CD14-positive monocyte (primary cell): ENCODE measurements at regions not wholly inside any gene's neighbourhood (a gene's known extent, or its start where the extent isn't known, plus 50 kb on each side); places are given as distances from the start of the nearest gene placed in this dataset.

Experiments
- DNase-seq, 3 donors: peaks; one replicate each; pipeline ENCODE4 v3.0.0-alpha.2; 2011 to 2022
- H2AFZ ChIP-seq: 2 replicates; pipeline ENCODE4 v1.6.0; 2012; ENCODE audit warnings: mild to moderate bottlenecking, low read depth, low read length, inconsistent platforms; ENCODE audit not compliant: insufficient read depth, poor library complexity, severe bottlenecking
- H3K27ac ChIP-seq, 2 donors: 1 replicate in 1 of 2; 2 replicates in 1 of 2; pipeline ENCODE4 v1.5.1; 2012 to 2013; ENCODE audit warnings: low read length in 2 of 2, control low read depth in 1 of 2, inconsistent platforms in 1 of 2, low read depth in 1 of 2, mild to moderate bottlenecking in 1 of 2
- H3K27me3 ChIP-seq, 2 donors: one replicate each; pipeline versions ENCODE4 v1.6.0 to v1.6.1; 2011 to 2013; ENCODE audit warnings: low read length in 2 of 2; ENCODE audit not compliant: control insufficient read depth in 2 of 2, insufficient read depth in 2 of 2
- H3K36me3 ChIP-seq, 2 donors: replicated peaks in 1 of 2; 1 replicate in 1 of 2; 2 replicates in 1 of 2; pipeline versions ENCODE4 v1.5.1 to v1.6.1; 2012 to 2013; ENCODE audit warnings: low read length in 2 of 2, control low read depth in 1 of 2, inconsistent platforms in 1 of 2, mild to moderate bottlenecking in 1 of 2; ENCODE audit not compliant: insufficient read depth in 2 of 2, control insufficient read depth in 1 of 2
- H3K4me1 ChIP-seq, 2 donors: 1 replicate in 1 of 2; 2 replicates in 1 of 2; pipeline versions ENCODE4 v1.5.1 to v1.6.1; 2012 to 2013; ENCODE audit warnings: low read length in 2 of 2, control low read depth in 1 of 2, inconsistent platforms in 1 of 2, mild to moderate bottlenecking in 1 of 2, moderate library complexity in 1 of 2; ENCODE audit not compliant: insufficient read depth in 2 of 2, control insufficient read depth in 1 of 2
- H3K4me2 ChIP-seq: replicated peaks from 2 replicates; pipeline ENCODE3; 2012; ENCODE audit warnings: low read length, moderate library complexity, mild to moderate bottlenecking; ENCODE audit not compliant: poor library complexity, severe bottlenecking; ENCODE audit errors: extremely low read depth
- H3K4me3 ChIP-seq, 3 experiments: fragments of 200-600 bp in 1 of 3; sonication (generic) in 1 of 3; replicated peaks in 1 of 3; 1 replicate in 2 of 3; 2 replicates in 1 of 3; pipeline ENCODE4 v1.5.1; 2011 to 2013; ENCODE audit warnings: low read length in 3 of 3, mild to moderate bottlenecking in 3 of 3, control low read depth in 2 of 3, low read depth in 2 of 3, inconsistent platforms in 1 of 3, moderate library complexity in 1 of 3
- H3K79me2 ChIP-seq: 2 replicates; pipeline ENCODE4 v1.6.0; 2012; ENCODE audit warnings: mild to moderate bottlenecking, control low read depth, inconsistent platforms, low read length, moderate library complexity; ENCODE audit not compliant: insufficient read depth
- H3K9ac ChIP-seq: 2 replicates; pipeline ENCODE4 v1.6.0; 2017; ENCODE audit warnings: low read length, mild to moderate bottlenecking; ENCODE audit not compliant: insufficient read depth, poor library complexity, severe bottlenecking
- H3K9me3 ChIP-seq, 2 donors: replicated peaks in 1 of 2; 1 replicate in 1 of 2; 2 replicates in 1 of 2; pipeline versions ENCODE4 v1.5.1 to v1.6.1; 2012 to 2013; ENCODE audit warnings: low read length in 2 of 2, control low read depth in 1 of 2; ENCODE audit not compliant: control insufficient read depth in 1 of 2, insufficient read depth in 1 of 2
- H4K20me1 ChIP-seq: 2 replicates; pipeline ENCODE4 v1.6.0; 2012; ENCODE audit warnings: mild to moderate bottlenecking, low read length, control low read depth, moderate library complexity; ENCODE audit not compliant: insufficient read depth
- H3K27ac Mint-ChIP-seq, 7 donors: one replicate each; pipeline ENCODE4 v1.8.0; 2020; ENCODE audit warnings: mild to moderate bottlenecking in 7 of 7, mixed read lengths in 7 of 7, moderate library complexity in 6 of 7, inconsistent platforms in 2 of 7
- H3K27me3 Mint-ChIP-seq, 3 donors: one replicate each; pipeline ENCODE4 v1.8.0; 2021 to 2022; ENCODE audit warnings: low read depth in 3 of 3, mild to moderate bottlenecking in 3 of 3, mixed read lengths in 3 of 3, moderate library complexity in 3 of 3, inconsistent platforms in 1 of 3
- H3K36me3 Mint-ChIP-seq, 2 donors: one replicate each; pipeline ENCODE4 v1.8.0; 2020; ENCODE audit warnings: mixed read lengths in 2 of 2, inconsistent platforms in 1 of 2, mild to moderate bottlenecking in 1 of 2
- H3K4me1 Mint-ChIP-seq: one replicate; pipeline ENCODE4 v1.8.0; 2020; ENCODE audit warnings: mild to moderate bottlenecking, mixed read lengths
- H3K4me3 Mint-ChIP-seq, 2 donors: one replicate each; pipeline ENCODE4 v1.8.0; 2020; ENCODE audit warnings: mild to moderate bottlenecking in 2 of 2, mixed read lengths in 2 of 2, moderate library complexity in 1 of 2
- H3K9me3 Mint-ChIP-seq, 7 donors: one replicate each; pipeline ENCODE4 v1.8.0; 2020 to 2022; ENCODE audit warnings: mixed read lengths in 7 of 7, mild to moderate bottlenecking in 6 of 7, moderate library complexity in 6 of 7, inconsistent platforms in 2 of 7
- CTCF ChIP-seq: fragments of 200-600 bp; IDR thresholded peaks from one replicate; pipeline ENCODE4 v1.8.0; 2022; ENCODE audit warnings: antibody characterized with exemption, mild to moderate bottlenecking
- WGBS: methylation state at CpG from one replicate; pipeline ENCODE4 v1.1.5; 2013; ENCODE audit warnings: missing lambda C conversion rate; ENCODE audit not compliant: insufficient coverage; 5-methylcytosine and 5-hydroxymethylcytosine counted together
- intact Hi-C, 2 donors: fragments of 100-400 bp; cut with micrococcal nuclease; formaldehyde crosslinking; loops; one replicate each; pipeline versions ENCODE4 v1.15.0 to v1.15.1; 2023

DNA sequence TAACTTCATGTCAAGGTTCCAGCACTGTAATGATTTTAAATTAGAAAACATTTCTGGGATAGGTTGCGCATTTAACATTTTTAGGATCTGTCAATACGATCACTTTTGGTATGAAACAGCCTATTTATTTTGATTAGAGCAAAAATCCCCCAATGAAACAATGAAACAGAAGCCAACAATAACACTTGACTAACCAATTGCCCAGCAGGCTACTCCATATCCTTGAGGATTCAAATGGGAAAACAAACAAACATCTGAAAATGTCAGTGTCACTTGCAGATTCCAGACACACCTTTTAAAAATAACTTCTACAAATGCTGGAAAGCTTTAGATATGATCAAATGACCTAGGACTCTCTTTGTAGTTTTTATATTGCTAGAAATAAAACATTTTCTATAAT, 1412.5 kb upstream of the PRR20A start:
- H3K4me2 ChIP-seq = no peak overlapping the region
- H3K4me3 ChIP-seq = no peak overlapping the region
- no peak overlapping the region for H2AFZ ChIP-seq
- no peaks in the 10 kb centered on the region for H3K79me2 ChIP-seq
- Mint-ChIP-seq H3K4me1 (no peaks in the 10 kb centered on the region), H3K36me3 (no peaks in the 10 kb centered on the region), H3K27ac (no peak overlapping the region), H3K27me3 (no peaks in the 10 kb centered on the region), H3K4me3 (no peak overlapping the region), H3K9me3 (peaks cover 0 to 5% (median 2%) of the 10 kb centered on the region in 7 donors)
- no CpG with 5 or more reads among the region's 2 CpGs for WGBS
- H3K4me1 ChIP-seq = no peaks in the 10 kb centered on the region
- DNase-seq = no peak
- peaks cover 0 to 3% of the 10 kb centered on the region in 2 donors for H3K9me3 ChIP-seq
- H3K9ac ChIP-seq = no peak overlapping the region
- no peak overlapping the region for H3K27ac ChIP-seq
- H3K36me3 ChIP-seq = no peaks in the 10 kb centered on the region
- intact Hi-C loops = no loop called here
- no peak for TF ChIP-seq CTCF
- no peaks in the 10 kb centered on the region for H3K27me3 ChIP-seq
- no peaks in the 10 kb centered on the region for H4K20me1 ChIP-seq

GRCh38 chr13:55745828-55746227, 1394.9 kb upstream of the PRR20A start:
- Histone ChIP-seq H3K36me3 (no peaks in the 10 kb centered on the region), H3K9me3 (no peaks in the 10 kb centered on the region), H4K20me1 (no peaks in the 10 kb centered on the region), H3K4me2 (no peak overlapping the region), H3K79me2 (no peaks in the 10 kb centered on the region), H3K4me3 (no peak overlapping the region), H3K27ac (no peak overlapping the region), H3K4me1 (no peaks in the 10 kb centered on the region), H3K9ac (no peak overlapping the region), H3K27me3 (no peaks in the 10 kb centered on the region), H2AFZ (no peak overlapping the region)
- Mint-ChIP-seq H3K27ac (no peak overlapping the region), H3K4me1 (no peaks in the 10 kb centered on the region), H3K27me3 (no peaks in the 10 kb centered on the region), H3K4me3 (no peak overlapping the region), H3K9me3 (peaks cover 0 to 2% (median 0%) of the 10 kb centered on the region in 7 donors), H3K36me3 (no peaks in the 10 kb centered on the region)
- intact Hi-C loops = no loop called here
- TF ChIP-seq CTCF = no peak
- no peak for DNase-seq
- WGBS = no CpG with 5 or more reads among the region's 2 CpGs
